Stimulated activated naive CD4-positive, alpha-beta T cell (primary cell): ENCODE measurements at regions not wholly inside any gene's neighbourhood (a gene's known extent, or its start where the extent isn't known, plus 50 kb on each side); places are given as distances from the start of the nearest gene placed in this dataset.

ENCODE experiments used
- DNase-seq, 6 experiments: peaks; one replicate each; lab custom pipeline; 2025; lab: John Stamatoyannopoulos, UW

DNA sequence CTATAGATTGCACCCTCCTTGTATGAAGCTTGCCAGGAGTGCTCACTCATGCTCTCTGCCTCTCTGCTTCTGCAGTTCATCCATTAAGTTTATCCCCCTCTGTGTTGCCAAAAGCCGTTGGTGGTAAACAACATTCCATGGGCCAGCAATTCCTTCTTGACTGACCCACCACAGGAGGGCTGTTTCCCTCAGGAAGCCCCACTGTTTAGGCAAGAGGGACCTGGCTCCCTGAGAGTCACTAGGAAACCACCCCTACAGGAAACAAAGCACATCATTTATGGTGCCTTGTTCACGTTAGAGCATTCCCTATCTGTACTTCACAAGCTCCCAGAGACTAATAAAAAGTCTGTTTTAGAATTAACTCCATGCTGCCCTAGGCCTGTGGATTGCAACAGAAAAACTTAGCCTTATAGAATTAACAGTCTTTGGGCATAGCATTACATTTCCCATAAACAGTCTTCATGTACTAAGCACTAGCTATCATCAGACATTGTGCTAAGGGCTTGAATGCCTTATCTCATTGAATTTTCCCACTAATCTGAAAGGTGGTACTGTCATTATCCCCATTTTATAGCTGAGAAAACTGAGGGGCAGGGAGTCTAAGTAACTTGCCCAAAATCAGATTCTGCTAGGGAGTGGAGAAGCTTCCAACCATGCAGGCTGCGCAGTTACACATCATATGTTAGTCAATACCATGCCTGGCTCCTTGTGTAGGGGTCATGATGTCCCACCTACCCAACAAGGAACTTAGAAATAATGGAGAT, 149.9 kb downstream of the SHQ1 start:
- DNase-seq: no peak

- no peak for DNase-seq
These were observed 150.5 kb downstream of the SHQ1 start for GRCh38 chr3:72697717-72698116.

GRCh38 chr3:72696815-72697214, 151.4 kb downstream of the SHQ1 start:
- no peak for DNase-seq

DNA sequence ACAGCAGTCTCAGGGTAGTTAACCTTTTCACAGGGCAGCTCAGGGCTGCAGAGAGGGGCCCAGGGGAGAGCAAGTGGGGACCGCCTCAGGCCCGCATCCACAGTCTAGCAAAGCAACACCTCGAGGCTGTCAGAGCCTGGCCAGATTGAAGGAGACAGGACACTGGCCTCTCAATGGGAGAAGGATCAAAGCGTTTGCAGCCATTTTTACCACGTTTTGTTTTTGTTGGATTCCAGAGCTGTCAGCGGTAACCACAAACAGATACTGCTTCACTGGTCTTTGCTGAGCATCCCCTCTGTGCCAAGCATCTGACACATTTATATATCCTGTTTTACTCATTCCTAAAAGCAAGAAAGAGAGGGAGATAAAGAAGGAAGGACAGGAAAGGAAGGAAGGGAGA, 153.8 kb downstream of the SHQ1 start:
- DNase-seq: no peak

DNA sequence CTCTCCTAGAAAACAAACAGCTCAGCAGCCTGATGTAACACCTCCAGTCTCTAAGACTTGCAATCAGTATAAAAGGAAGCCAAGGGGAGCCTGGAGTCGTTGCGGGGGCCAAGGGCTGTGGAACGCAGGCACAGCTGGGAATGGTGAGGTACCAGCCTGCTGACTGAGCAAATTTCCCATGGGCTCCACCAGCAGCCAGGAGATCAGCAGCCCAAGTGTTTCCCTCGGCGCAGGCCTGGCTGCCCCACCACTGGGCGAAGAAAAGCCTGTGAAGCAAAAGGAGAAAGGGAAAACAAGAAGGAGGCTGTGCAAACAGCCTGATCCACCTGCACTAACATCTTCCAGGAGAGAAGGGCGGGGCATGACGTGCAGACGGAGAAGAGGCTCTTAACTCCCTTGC, 155.3 kb downstream of the SHQ1 start:
- no peak for DNase-seq

DNA sequence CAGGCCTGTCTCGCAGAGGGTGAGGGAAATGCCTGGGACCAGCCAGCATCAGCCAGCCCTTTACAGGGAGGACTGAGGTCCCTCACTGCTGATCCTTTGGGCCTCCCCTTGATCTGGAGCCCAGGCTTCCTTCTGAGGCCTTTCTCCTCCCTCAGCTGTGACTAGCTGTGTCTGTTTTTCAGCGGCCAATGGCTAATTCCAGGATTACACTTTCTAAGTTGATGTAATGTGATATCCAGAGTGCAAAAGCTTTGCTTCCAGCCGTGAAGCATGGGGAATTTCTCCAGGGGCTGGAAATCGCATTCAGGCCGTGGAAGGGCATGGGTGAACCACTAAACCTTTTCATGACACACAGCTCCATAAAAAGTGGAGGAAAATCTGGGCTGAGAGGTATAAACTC, 157.6 kb downstream of the SHQ1 start:
- no peak for DNase-seq

GRCh38 chr3:72682936-72683452, 165.3 kb downstream of the SHQ1 start:
- DNase-seq: no peak

- no peak for DNase-seq
These were observed 166.6 kb downstream of the SHQ1 start for GRCh38 chr3:72681598-72681997.

DNA sequence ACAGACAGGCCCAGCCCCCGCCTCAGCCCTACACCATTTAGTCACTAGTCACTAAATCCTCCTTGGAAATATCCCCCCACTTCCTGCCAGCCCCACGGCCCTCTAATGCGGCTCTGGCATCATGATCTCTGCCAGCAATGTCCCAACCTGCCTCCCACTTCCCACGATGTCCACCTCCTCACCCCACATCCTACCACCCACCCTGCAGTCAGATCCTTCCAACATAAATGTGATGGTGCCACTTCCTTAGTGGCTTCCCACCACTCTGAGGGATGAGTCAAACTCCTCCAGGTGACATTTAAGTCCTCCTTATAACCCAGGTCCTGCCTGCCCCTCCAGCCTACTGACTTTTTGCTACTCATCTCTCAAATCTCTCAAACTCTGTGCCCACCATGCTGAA, 167.5 kb downstream of the SHQ1 start:
- no peak for DNase-seq

- DNase-seq: no peak
These were observed 168.6 kb downstream of the SHQ1 start for GRCh38 chr3:72679540-72680198.

GRCh38 chr3:72678867-72679266, 169.4 kb downstream of the SHQ1 start:
- DNase-seq: no peak

DNA sequence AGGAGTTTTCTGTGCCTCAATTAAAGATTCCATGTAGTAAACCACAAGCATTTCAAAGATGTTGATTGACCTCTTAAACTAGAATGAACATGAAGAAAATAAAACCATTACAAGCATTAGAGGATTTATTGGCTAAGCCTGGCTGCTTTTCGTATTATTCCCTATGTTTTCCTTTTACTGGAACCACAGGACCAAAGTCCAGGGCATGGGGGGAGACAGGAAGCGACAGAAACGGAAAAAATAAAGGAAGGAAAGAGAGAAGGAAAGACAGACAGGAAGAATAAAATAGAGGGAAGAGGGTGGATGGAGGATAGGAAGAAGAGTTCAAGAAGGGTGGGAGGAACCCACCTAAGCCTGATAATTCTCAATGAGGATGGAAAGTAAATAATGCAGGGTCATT, 169.9 kb downstream of the SHQ1 start:
- DNase-seq: no peak

- no peak for DNase-seq
These were observed 173.0 kb downstream of the SHQ1 start for GRCh38 chr3:72675243-72675642.

DNA sequence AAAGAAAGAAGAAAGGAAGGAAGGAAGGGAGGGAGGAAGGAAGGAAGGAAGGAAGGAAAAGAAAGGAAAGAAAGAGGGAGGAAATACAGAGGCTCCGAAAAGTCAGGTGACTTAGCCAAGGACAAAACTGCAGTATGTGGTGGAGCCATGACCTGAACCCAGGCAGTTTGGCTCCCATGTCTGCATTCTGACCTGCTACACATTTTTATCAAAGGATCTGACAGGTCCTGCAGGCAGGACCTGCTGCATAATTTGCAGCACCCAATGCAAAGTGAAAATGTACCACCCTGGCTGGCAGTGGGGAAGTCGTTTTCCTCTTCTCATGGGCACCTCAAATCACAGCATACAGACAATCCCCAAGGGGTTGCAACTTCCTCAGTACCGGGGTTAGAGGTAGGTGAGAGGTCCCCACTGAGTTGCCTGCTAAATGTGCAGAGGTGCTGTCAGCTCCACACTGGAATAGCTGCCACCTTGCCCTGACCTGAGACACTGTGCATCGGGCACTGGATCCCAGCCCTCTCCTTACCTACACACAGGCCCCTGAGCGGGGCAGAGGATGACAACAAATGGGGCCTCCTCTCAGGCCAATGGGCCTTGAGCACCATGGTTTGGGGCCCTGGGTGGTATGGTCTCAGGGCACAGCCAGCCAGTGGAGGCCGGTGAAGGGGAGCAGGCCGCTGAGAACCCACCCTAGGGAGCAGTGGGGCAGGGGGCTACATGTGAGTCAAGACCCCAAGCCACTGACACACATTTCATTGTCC, 175.1 kb downstream of the SHQ1 start:
- no peak for DNase-seq

DNA sequence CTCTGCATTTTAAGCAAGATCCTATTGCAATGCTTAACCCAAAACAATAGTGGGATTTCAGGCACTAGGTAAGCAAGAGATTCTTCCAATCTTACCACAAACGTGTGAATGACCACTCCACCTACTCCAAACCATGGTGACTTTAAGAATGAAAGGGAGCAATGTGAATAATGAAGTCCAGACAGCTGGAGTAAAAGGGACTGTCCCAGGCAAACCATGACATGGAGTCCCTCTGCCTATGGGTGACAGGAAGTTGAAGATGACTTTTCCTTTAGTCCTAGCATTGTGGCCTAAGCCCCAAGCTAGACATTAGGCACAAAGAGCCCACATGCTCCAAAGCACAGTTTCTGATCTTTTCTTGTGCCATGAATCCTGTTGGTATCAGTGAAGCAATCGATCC, 179.0 kb downstream of the SHQ1 start:
- DNase-seq: no peak

- no peak for DNase-seq
These were observed 181.8 kb downstream of the SHQ1 start for GRCh38 chr3:72666447-72666755.

DNA sequence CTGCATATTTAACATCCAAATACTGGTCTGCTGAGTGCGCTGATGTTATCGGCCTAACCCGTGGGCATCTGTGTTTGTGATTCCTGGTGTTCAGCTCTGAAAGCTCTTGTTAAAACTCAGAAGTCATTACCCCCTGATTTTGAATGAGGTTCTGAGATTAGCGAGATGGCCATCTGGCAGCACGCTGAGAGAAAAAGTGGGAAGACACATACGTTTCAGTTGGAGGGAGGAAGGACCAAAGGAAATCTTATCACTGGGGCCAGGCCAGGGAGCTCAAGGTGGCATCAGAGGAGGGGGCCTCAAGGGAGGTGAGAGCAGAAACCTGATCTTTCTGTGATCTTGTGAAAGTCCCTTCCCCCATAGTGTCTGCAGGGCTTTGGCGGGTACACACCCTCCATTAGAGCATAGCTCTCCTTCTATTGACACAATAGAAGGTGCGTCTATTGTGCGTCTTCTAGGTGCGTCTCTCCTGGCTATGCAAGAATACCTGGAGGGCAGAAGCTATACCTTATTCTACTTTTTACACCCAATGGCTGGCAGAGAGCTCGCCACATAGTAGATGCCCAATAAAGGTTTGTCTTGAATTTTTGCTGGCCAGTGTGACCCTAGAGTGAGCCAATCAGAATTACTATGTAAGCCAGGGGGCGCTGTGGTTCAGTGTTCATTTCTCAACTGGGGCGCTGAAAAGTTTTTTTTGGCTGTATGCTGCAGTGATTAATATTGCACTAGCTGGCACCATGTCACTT, 182.4 kb downstream of the SHQ1 start:
- DNase-seq: peak; percentile 15 to 75 (median 42)

GRCh38 chr3:72665103-72665502, 183.1 kb downstream of the SHQ1 start:
- DNase-seq: no peak

- DNase-seq: no peak
These were observed 183.9 kb downstream of the SHQ1 start for GRCh38 chr3:72664184-72664975.

DNA sequence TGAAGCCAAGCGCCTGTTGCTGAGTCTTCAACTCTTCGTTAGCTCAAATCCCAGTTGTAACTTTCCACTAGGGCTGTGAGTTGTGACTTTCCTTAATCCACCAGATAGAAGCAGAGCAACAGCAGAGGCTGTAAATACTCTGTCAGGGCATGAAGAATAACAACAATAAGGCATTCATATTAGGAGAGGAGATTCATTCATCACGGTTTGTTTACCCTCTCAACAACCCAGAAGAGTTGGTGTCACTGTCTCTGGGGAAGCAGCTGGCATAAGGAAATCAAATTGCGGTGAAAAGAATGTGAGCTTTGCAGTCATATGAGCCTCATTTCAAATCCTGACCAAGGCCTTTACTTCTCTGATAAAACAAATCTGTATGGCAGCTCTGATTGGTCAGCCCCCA, 184.8 kb downstream of the SHQ1 start:
- DNase-seq: no peak

DNA sequence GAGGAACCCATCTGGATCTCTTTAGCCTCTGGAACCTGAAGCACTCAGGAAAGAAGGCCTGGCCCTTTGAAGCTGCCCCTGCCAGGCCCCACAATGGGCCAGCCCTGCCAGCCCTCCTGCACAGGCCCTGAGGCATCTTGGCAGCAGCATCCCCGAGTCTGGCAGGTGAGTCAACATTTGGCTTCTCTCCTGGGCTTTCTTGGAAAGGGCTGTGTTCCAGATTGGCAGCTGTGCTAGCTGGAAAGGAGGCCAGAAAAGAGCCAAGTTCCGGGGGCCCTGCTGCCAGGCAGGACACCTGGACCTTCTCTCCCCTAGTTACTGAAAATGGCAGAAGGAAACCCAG, 187.2 kb downstream of the SHQ1 start:
- no peak for DNase-seq
